Loucy (cell line): ENCODE measurements at regions not wholly inside any gene's neighbourhood (a gene's known extent, or its start where the extent isn't known, plus 50 kb on each side); places are given as distances from the start of the nearest gene placed in this dataset.

ENCODE experiments used
- H2AFZ ChIP-seq: fragments of 200-600 bp; sonication (generic); 2 replicates; pipeline ENCODE4 v1.6.0; 2016; ENCODE audit warnings: antibody characterized with exemption, mild to moderate bottlenecking, low read length, moderate library complexity
- H3F3A ChIP-seq: fragments of 200-600 bp; 2 replicates; pipeline ENCODE4 v1.6.0; 2016; ENCODE audit warnings: antibody characterized with exemption, low read depth, mild to moderate bottlenecking
- H3K27me3 ChIP-seq: fragments of 200-600 bp; sonication (generic); 2 replicates; pipeline ENCODE4 v1.6.1; 2014; ENCODE audit warnings: low read length, mild to moderate bottlenecking; ENCODE audit not compliant: insufficient read depth, poor library complexity, severe bottlenecking
- H3K36me3 ChIP-seq: fragments of 200-600 bp; sonication (generic); 2 replicates; pipeline ENCODE4 v1.6.1; 2016; ENCODE audit warnings: low read length; ENCODE audit not compliant: insufficient read depth
- H3K4me1 ChIP-seq: fragments of 200-600 bp; sonication (generic); 2 replicates; pipeline ENCODE4 v1.5.1; 2014; ENCODE audit warnings: low read length, mild to moderate bottlenecking; ENCODE audit not compliant: insufficient read depth, poor library complexity, severe bottlenecking
- H3K4me2 ChIP-seq: fragments of 200-600 bp; sonication (generic); 2 replicates; pipeline ENCODE4 v1.6.0; 2014; ENCODE audit warnings: antibody characterized with exemption, low read length, low read depth, mild to moderate bottlenecking; ENCODE audit not compliant: poor library complexity, severe bottlenecking
- H3K4me3 ChIP-seq: fragments of 200-600 bp; sonication (generic); 2 replicates; pipeline ENCODE4 v1.5.1; 2014; ENCODE audit warnings: low read length, mild to moderate bottlenecking, mixed read lengths; ENCODE audit not compliant: poor library complexity, severe bottlenecking
- H3K79me2 ChIP-seq: fragments of 200-600 bp; sonication (generic); 2 replicates; pipeline ENCODE4 v1.6.1; 2014; ENCODE audit warnings: low read length; ENCODE audit not compliant: insufficient read depth
- H3K9ac ChIP-seq: fragments of 200-600 bp; sonication (generic); 2 replicates; pipeline ENCODE4 v1.6.0; 2014; ENCODE audit warnings: mild to moderate bottlenecking, low read depth, low read length, moderate library complexity; ENCODE audit not compliant: poor library complexity, severe bottlenecking
- H3K9me2 ChIP-seq: fragments of 200-600 bp; sonication (generic); replicated peaks from 2 replicates; pipeline ENCODE4 v1.6.1; 2016; ENCODE audit warnings: low read depth, low read length, mixed read lengths
- H3K9me3 ChIP-seq: fragments of 200-600 bp; sonication (generic); 2 replicates; pipeline ENCODE4 v1.6.1; 2014; ENCODE audit warnings: mild to moderate bottlenecking, antibody characterized with exemption, low read length, low read depth; ENCODE audit not compliant: insufficient read depth
- H4K20me1 ChIP-seq: fragments of 200-600 bp; sonication (generic); 2 replicates; pipeline ENCODE4 v1.6.0; 2014; ENCODE audit warnings: antibody characterized with exemption, low read length, mild to moderate bottlenecking; ENCODE audit not compliant: insufficient read depth, poor library complexity, severe bottlenecking
- EZH2phosphoT487 ChIP-seq: fragments of 200-600 bp; IDR thresholded peaks from 2 replicates; pipeline ENCODE4 v1.6.1; 2018; ENCODE audit warnings: antibody characterized with exemption, mild to moderate bottlenecking, moderate library complexity, borderline replicate concordance
- TF ChIP-seq, protein P1 (sequence below): fragments of 200-600 bp; sonication (generic); conservative IDR thresholded peaks from 2 replicates; pipeline ENCODE4 v1.5.1; 2014; ENCODE audit warnings: mild to moderate bottlenecking, antibody characterized with exemption, low read length

GRCh38 chr10:10828623-10829022, 189.0 kb upstream of the CELF2 start:
- Histone ChIP-seq H3F3A (no peaks in the 10 kb centered on the region), H3K9ac (no peak overlapping the region), H3K79me2 (no peaks in the 10 kb centered on the region), H3K4me1 (no peaks in the 10 kb centered on the region), H4K20me1 (no peaks in the 10 kb centered on the region), H3K4me2 (no peak overlapping the region), H3K4me3 (no peak overlapping the region), H2AFZ (no peak overlapping the region), H3K9me3 (no peaks in the 10 kb centered on the region), H3K36me3 (no peaks in the 10 kb centered on the region), H3K9me2 (no peaks in the 10 kb centered on the region), H3K27me3 (no peaks in the 10 kb centered on the region)
- TF ChIP-seq EZH2phosphoT487: no peak
- TF ChIP-seq, protein P1, sequence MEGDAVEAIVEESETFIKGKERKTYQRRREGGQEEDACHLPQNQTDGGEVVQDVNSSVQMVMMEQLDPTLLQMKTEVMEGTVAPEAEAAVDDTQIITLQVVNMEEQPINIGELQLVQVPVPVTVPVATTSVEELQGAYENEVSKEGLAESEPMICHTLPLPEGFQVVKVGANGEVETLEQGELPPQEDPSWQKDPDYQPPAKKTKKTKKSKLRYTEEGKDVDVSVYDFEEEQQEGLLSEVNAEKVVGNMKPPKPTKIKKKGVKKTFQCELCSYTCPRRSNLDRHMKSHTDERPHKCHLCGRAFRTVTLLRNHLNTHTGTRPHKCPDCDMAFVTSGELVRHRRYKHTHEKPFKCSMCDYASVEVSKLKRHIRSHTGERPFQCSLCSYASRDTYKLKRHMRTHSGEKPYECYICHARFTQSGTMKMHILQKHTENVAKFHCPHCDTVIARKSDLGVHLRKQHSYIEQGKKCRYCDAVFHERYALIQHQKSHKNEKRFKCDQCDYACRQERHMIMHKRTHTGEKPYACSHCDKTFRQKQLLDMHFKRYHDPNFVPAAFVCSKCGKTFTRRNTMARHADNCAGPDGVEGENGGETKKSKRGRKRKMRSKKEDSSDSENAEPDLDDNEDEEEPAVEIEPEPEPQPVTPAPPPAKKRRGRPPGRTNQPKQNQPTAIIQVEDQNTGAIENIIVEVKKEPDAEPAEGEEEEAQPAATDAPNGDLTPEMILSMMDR: no peak

DNA sequence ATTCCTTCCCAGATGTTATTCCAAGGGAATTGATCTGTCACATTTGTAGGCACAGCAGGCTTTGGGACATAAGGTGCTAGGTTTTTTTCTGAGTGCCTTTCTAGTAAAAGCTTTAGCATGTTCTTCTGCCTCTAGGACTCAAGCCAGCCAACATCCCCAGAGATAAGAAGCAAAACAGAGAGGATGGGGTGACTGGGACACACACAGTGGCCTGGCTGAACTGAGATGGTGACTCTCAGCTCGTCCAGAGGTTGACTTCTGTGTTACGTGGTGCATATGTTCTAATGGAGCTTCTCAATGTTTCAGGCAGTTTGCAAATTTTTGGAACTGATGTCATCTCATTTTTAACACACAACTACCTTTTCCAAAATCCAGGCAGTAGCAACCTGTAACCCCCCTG, 188.1 kb upstream of the CELF2 start:
- no peak for TF ChIP-seq EZH2phosphoT487
- TF ChIP-seq, protein P1: no peak
- Histone ChIP-seq H3K9me2 (no peaks in the 10 kb centered on the region), H3K27me3 (no peaks in the 10 kb centered on the region), H3K4me3 (no peak overlapping the region), H3K4me2 (no peak overlapping the region), H3K4me1 (no peaks in the 10 kb centered on the region), H2AFZ (no peak overlapping the region), H3K79me2 (no peaks in the 10 kb centered on the region), H3K9ac (no peak overlapping the region), H4K20me1 (no peaks in the 10 kb centered on the region), H3F3A (no peaks in the 10 kb centered on the region), H3K36me3 (no peaks in the 10 kb centered on the region), H3K9me3 (no peaks in the 10 kb centered on the region)

DNA sequence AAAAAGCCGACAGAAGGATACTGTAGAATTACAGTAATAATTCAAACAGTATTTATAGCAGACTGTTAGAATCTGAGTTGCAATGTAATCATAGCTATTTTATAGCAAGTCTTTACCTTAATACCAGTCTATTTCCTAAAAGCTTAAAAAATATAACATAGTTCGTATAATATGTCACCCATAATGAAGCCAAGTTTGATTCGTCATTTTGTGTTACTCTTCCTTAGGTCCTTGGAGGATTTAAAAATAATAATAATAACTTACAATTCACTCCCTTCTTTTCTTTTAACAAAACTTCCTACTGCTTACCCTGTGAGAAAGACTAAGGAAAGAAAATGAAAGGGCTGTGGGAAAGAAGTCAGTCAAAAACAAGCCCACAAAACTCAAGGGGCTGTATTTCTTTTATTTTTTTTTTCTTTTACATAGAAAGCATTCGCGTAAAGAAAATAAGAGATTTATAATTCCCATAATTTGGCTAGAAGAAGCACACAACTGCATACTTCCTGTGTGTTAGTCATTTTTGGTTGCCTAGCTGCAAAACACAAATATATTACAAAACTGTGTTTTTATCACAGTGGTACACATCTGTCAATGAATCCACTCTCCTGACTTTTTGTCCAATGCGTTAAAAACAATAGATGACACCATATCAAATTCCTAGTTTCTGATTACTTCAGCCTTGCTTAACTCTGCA, 187.2 kb upstream of the CELF2 start:
- Histone ChIP-seq H3K4me1 (no peaks in the 10 kb centered on the region), H3K4me3 (no peak overlapping the region), H3K9ac (no peak overlapping the region), H3K79me2 (no peaks in the 10 kb centered on the region), H2AFZ (no peak overlapping the region), H3K36me3 (no peaks in the 10 kb centered on the region), H3K9me2 (no peaks in the 10 kb centered on the region), H3K27me3 (no peaks in the 10 kb centered on the region), H4K20me1 (no peaks in the 10 kb centered on the region), H3F3A (no peaks in the 10 kb centered on the region), H3K9me3 (no peaks in the 10 kb centered on the region), H3K4me2 (no peak overlapping the region)
- TF ChIP-seq, protein P1: no peak
- no peak for TF ChIP-seq EZH2phosphoT487
